Fibroblast of skin of abdomen (primary cell): ENCODE measurements at regions not wholly inside any gene's neighbourhood (a gene's known extent, or its start where the extent isn't known, plus 50 kb on each side); places are given as distances from the start of the nearest gene placed in this dataset.
A peak's percentile ranks its signal among the peaks of the same experiment; 100 is the strongest.
"Not testable (repeated sequence)": the region's sequence is repeated elsewhere in the genome, so short reads cannot be mapped to it uniquely, and the experiment has no call there.

Experiments used
- DNase-seq: peaks from one replicate; pipeline ENCODE4 v3.0.0-alpha.2; 2013

DNA sequence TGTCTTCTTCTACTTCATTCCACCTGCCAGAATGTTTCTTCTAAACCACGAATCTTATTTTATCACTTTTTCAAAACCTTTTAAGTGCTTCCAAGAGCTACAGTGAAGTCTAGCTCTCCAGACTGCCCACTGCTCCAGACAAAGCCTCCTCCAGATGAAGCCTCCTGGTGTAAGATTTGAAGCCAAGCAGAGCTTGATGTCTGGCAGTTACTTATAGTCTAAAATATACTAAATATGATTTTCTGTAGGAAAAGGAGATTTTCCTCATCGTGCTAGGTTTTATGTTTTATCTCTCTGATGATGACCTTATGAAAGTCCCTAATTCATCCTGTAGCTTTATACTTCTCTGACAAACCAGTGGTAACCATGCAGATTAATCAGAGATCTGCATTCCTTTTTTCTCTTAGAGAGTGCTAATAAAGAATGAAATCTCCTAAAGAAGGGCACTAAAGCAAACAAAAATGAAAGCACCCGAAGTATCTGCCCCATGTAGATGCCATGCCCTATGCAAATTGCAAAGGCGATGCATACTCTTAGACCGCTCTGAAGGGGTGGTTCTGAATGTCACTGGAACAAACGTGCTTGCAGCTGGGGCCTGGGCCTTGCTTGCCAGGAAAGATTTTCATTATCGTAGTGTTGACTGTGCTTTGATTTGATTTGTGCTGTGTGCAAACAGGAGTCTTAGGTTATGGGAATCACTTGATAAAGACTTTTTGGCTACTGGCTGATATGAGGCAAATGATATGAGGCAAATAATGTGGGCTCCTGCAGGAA, 314.2 kb downstream of the PID1 start:
- no peak for DNase-seq

GRCh38 chr2:228949831-228950230, 321.3 kb downstream of the PID1 start:
- DNase-seq: no peak

DNA sequence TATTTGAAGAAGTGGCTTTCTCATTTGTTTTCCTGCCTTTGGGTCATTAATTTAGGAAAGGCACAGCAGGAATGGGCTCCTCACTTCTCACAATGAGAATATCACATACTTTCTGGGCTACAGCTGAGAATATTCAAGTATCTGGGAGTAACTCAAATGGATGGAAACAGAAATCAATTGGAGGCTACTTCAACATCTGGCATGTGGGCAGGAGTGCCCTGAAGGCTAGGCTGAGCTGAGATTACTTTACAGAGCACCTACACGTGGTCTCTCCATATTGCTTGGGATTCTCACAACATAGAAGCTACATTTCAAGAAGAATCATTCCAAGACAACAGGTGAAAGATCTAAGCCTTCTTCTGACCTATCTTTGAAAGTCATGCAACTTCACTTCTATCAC, 325.4 kb downstream of the PID1 start:
- no peak for DNase-seq

GRCh38 chr2:228942856-228943255, 328.2 kb downstream of the PID1 start:
- DNase-seq: peak; percentile 5

DNA sequence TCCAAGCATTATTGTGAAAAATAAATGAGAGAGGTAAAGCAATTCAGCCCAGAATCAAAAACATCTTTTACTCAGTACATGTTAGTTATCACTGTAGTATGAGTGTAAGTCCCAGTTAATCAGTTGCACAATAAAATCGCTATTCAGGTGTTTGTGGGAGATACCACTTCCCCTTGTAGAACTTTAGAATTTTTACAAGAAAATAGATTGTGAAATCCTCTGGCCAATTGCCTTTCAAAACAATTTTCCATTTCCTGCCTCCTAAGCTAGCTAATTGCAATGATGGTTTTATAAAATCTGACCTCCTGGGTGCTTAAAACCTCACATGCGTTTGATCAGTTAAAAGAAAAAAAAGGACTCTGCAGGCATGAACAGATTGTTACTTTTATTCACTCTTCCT, 332.5 kb downstream of the PID1 start:
- DNase-seq: peak; percentile 25

DNA sequence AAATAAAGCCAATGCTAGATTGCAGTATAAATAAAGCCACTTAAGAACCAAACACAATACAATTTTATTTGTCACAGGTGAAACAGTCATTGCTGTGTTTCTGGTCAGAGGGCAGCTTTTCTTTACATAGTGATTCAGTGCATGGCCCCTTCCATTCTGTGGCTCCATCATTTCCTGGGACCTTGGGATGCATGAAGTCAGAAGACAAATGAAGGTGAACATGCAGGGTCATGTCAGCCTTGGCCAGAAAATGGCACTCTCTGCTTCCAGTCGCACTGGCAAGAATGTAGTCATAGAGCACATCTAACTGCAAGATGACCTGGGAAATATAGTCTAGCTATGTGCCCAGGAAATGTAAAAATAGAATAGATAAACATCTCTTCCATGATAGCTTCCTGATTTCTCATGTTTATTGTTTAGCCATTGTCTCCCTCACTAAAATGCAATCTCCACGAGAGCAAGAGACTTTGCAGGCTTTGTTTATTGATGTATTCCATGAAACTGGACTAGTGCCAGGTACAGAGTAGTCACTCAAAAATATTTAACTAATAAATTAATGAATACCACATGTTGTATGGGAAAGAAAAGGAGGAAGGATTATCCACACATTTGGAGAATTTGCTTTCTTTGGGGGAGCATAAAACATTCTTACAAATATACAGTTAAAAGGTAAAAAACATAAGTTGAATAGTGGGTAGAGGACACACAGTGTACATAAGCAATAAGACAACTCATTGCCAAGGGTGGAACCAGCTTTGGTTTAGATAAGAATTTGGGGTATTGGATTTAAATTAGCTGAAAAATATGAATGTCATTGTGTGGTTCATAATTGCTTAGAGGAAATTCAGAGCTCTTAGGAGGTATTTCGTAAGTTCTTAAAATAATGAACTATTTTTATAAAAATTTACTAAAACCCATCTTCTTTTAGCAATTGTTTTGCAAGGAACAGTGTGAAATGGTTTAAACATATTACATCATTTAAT, 343.8 kb downstream of the PID1 start:
- peak; percentile 10 for DNase-seq

DNA sequence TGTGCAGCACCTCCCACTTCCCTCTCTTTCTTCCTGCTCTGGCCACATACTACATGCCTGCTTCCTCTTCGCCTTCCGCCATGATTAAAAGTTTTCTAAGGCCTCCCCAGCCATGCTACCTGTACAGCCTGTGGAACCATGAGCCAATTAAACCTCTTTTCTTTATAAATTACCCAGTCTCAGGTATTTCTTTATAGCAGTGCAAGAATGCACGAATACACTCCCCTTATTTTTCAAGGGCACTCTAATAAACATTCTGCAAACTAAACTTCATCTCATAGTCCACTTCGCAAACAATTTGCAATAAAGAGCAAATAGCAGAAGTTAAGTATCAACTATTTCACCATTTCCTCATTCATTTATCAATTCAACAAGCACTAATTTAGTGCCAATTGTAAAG, 351.3 kb downstream of the PID1 start:
- DNase-seq: no peak

GRCh38 chr2:228917220-228917619, 353.9 kb downstream of the PID1 start:
- peak; percentile 81 for DNase-seq

GRCh38 chr2:228916416-228917090, 354.5 kb downstream of the PID1 start:
- DNase-seq: no peak

- DNase-seq: no peak
These were observed 357.9 kb downstream of the PID1 start for GRCh38 chr2:228913176-228913575.

GRCh38 chr2:228910872-228911271, 360.2 kb downstream of the PID1 start:
- not testable (repeated sequence) for DNase-seq

DNA sequence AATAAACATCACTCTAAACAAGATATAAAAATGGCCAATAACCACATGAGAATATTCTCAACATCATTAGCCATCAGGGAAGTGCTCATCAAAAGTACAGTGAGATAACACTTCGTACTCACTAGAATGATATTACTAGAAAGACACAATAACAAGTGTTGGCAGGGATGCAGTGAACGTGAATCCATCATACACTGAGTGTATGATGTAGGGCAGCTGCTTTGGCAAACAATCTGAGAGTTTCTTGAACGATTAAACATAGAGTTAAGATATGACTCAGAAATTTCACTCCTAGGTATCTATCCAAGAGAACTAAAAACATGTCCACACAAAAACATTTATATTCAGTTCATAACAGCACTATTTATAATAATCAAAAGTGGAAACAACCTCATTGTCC, 368.9 kb downstream of the PID1 start:
- DNase-seq: no peak

DNA sequence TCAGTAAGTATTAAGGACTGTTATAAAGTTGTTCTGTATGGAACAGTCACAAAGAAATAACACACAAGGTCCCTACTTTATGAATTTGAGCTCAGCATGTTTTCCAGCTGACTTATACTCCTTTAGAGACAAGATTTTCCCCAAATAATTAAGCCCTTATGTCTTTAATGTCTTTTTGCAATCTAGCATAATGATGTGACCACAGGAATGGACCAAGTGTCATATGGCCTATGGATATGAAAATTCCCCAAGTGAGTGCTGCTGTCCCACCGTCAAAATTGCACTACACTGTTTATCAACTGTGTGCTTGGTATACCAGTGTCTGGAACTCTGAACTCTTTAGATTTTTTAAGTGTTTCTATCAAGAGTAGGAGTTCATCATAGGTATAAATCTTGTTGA, 369.6 kb downstream of the PID1 start:
- DNase-seq: peak; percentile 37

- DNase-seq: no peak
These were observed 392.9 kb downstream of the PID1 start for GRCh38 chr2:228878138-228878537.

DNA sequence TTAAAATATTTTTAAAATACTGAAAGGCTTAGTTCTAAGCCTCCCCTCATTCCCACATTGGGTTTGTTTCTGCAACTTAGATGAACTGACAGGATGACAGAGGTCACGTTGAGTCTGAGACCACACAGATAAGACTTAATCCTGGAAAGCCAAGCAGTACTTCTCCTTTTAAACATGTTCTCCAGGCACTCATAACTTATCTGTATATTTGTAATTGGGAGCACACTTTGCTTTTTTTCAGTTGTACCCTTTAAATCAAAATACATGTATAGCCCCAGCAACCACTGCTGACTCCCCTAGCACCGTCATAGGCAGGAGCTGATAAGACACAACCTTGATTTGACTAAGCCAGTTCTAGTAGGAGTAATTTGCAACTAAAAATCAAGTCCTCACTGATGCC, 394.8 kb downstream of the PID1 start:
- DNase-seq: no peak

GRCh38 chr2:228875152-228875900, 395.8 kb downstream of the PID1 start:
- peak; percentile 79 for DNase-seq

GRCh38 chr2:228871012-228871411, 400.1 kb downstream of the PID1 start:
- no peak for DNase-seq

- no peak for DNase-seq
These were observed 401.3 kb downstream of the PID1 start for GRCh38 chr2:228869636-228870264.

GRCh38 chr2:228867406-228867805, 403.7 kb downstream of the PID1 start:
- no peak for DNase-seq

GRCh38 chr2:228866781-228867180, 404.3 kb downstream of the PID1 start:
- peak; percentile 22 for DNase-seq

- DNase-seq: no peak
These were observed 405.0 kb downstream of the PID1 start for GRCh38 chr2:228866044-228866443.

DNA sequence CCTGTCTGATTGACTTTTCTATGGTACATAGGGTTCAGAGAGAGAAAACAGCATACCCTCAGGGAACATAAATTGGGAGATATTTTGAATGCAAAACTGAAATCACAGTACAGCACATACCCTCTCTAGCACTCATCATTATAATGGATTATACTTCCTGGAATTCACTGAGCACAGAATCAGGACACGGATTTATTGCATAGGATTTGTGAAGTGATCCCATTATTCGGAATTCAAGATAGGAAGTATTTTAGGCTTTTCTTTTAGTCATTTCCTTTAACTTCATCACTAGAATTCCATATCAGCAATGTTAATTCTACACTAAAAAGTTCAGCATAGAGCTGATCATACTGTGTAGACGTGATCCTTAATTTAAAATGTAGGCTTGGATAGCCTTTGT, 407.0 kb downstream of the PID1 start:
- DNase-seq: no peak
